RWPE1 (cell line): ENCODE measurements at regions not wholly inside any gene's neighbourhood (a gene's known extent, or its start where the extent isn't known, plus 50 kb on each side); places are given as distances from the start of the nearest gene placed in this dataset.

Experiments used
- CTCF ChIA-PET: fragments of 350-600 bp; sonication (Branson Sonifier 250); formaldehyde crosslinking; extraction: SDS; loops from one replicate; lab custom pipeline; 2021; lab: Yijun Ruan, JAX
- POLR2A ChIA-PET: fragments of 400-600 bp; formaldehyde crosslinking; extraction: SDS; loops from one replicate; lab custom pipeline; 2020; ENCODE audit warnings: antibody characterized with exemption; ENCODE audit not compliant: low non-redundant PET; lab: Yijun Ruan, JAX
- DNase-seq: peaks from one replicate; pipeline ENCODE4 v3.0.0; 2012; ENCODE audit warnings: low spot score
- H3K27ac ChIP-seq: fragments of 450-650 bp; 2 replicates; pipeline ENCODE4 v1.5.1; 2017
- TF ChIP-seq, protein P1 (sequence below): fragments of 450-650 bp; conservative IDR thresholded peaks from 2 replicates; pipeline ENCODE4 v1.5.1; 2017; ENCODE audit warnings: low read depth, mild to moderate bottlenecking

DNA sequence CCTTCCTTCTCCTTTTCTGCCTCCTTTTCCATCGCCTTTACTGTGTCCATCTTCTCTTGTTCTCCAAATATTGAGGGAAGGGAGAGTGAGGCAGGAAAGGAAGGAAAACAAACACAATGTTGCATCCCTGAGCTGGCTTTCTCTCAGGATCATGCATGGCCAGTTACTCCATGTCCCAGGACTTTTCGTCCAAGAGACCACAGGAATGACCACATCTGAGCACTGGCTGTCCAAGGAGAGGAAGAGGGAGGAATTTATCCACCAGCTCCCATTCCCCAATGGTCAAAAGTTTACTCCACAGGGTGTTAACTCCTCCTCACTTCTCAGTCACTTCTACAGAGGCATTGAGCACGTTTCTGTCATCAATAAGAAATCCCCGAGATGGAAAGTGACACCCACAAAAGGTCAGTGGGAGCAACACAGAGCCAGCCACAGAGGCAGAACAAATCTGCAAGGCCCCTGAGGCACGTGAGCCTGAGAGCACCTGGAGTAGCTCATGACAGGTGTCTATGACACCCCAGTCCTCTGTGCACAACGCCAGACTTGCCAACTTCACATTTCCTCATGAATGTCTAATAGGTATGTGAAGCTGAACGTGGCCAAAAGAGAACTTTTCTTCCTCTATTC lies 177.3 kb upstream of the NUDT4 start:
- H3K27ac ChIP-seq = no peak overlapping the region
- POLR2A ChIA-PET = no interaction called here
- CTCF ChIA-PET = interaction anchor here (0.7 kb wide), 1 partner anchor 79 kb away, joined by 3 read pairs; no protein-coding TSS in a partner anchor
- TF ChIP-seq, protein P1, sequence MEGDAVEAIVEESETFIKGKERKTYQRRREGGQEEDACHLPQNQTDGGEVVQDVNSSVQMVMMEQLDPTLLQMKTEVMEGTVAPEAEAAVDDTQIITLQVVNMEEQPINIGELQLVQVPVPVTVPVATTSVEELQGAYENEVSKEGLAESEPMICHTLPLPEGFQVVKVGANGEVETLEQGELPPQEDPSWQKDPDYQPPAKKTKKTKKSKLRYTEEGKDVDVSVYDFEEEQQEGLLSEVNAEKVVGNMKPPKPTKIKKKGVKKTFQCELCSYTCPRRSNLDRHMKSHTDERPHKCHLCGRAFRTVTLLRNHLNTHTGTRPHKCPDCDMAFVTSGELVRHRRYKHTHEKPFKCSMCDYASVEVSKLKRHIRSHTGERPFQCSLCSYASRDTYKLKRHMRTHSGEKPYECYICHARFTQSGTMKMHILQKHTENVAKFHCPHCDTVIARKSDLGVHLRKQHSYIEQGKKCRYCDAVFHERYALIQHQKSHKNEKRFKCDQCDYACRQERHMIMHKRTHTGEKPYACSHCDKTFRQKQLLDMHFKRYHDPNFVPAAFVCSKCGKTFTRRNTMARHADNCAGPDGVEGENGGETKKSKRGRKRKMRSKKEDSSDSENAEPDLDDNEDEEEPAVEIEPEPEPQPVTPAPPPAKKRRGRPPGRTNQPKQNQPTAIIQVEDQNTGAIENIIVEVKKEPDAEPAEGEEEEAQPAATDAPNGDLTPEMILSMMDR = no peak
- no peak for DNase-seq

DNA sequence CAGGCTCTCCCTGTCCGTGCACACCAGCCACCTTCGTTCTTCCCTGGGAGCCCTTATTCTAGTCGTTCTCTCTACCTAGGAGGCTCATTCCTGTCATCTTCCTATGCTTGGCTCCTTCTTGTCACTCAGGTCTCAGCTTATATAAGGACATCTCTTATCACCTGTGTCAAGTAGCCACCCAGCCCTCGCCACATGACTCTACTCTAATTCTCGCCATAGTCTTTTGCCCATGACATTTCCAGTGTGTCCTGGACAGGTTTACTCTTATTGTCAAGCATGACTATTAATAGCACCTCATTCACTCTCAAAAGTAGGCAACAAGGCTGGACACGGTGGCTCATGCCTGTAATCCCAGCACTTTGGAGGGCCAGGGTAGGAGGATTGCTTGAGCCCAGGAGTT lies 175.7 kb upstream of the NUDT4 start:
- ChIA-PET POLR2A (no interaction called here), CTCF (interaction anchor here (0.6 kb wide), 2 partner anchors 21 to 94 kb away, joined by 3 to 6 read pairs; no protein-coding TSS in a partner anchor)
- no peak overlapping the region for H3K27ac ChIP-seq
- DNase-seq = no peak
- TF ChIP-seq, protein P1 = no peak

DNA sequence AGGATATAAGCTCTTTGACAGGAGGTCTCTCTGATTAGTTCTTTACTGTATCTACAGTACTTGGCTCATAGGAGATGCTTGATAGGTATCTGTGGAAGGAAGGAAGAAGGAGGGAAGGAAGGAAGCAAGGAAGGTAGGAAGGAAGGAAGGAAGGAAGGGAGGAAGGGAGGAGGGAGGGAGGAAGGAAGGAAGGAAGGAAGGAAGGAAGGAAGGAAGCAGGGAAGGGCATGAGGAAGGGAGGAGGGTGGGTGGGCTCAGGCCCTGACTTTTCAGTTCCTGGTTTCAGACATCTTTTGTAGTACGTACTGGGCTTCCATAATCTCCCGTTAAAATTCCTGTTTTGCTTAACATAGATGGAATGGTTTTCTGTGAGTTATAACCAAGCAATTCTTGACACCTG lies 175.0 kb upstream of the NUDT4 start:
- TF ChIP-seq, protein P1 = no peak
- DNase-seq = no peak
- H3K27ac ChIP-seq = no peak overlapping the region
- ChIA-PET CTCF (interaction anchor here (0.6 kb wide), 1 partner anchor 22 kb away, joined by 6 read pairs; no protein-coding TSS in a partner anchor), POLR2A (no interaction called here)

- TF ChIP-seq, protein P1 = no peak
- CTCF ChIA-PET = no interaction called here
- H3K27ac ChIP-seq = no peak overlapping the region
- no peak for DNase-seq
- POLR2A ChIA-PET = no interaction called here
Observed at GRCh38 chr12:93203361-93203760, 174.4 kb upstream of the NUDT4 start.

DNA sequence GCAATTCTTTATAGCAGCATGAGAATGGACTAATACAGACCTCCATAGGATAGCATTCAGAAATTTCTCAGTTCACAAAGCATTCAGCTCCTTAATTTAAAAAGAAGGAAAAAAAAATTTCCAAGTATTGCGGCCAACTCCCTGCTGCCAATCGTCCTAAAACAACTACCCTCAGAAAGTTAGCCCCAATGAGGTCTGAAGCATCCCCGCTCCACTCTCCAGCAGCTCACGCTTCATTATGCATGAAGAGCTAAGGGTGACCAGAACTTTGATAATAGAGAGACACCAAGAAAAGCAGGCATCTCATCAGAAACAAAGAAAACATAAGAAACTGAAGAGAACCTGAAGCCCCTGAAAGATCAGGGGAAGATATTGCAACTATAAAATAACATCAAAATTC lies 172.8 kb upstream of the NUDT4 start:
- no peak overlapping the region for H3K27ac ChIP-seq
- DNase-seq = no peak
- TF ChIP-seq, protein P1 = no peak
- ChIA-PET CTCF (no interaction called here), POLR2A (no interaction called here)

DNA sequence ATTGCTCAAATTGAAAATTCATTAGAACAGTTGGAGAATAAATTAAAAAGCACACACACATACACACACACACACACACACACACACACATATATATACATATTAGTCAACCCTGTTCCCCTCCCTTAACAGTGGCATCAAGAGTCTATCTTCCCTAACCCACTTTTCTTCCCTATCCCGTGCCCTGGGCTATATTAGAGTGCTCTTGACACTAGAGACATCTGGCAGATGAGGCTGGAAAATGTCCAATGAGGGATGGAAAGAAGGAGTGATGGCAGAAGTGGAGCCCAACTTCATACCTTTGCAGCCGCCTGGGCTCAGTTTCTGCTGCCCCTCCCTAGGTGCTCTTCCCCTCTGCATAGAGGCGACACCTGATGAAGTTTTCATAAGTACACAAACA lies 172.4 kb upstream of the NUDT4 start:
- DNase-seq = no peak
- TF ChIP-seq, protein P1 = no peak
- ChIA-PET POLR2A (no interaction called here), CTCF (no interaction called here)
- H3K27ac ChIP-seq = no peak overlapping the region
